NCI-H226 (cell line): ENCODE measurements at regions not wholly inside any gene's neighbourhood (a gene's known extent, or its start where the extent isn't known, plus 50 kb on each side); places are given as distances from the start of the nearest gene placed in this dataset.

Experiments used
- DNase-seq: peaks from one replicate; pipeline ENCODE4 v3.0.0-alpha.2; 2015

- no peak for DNase-seq
Observed at GRCh38 chr7:15798081-15798480, 111.6 kb upstream of the MEOX2 start.

DNA sequence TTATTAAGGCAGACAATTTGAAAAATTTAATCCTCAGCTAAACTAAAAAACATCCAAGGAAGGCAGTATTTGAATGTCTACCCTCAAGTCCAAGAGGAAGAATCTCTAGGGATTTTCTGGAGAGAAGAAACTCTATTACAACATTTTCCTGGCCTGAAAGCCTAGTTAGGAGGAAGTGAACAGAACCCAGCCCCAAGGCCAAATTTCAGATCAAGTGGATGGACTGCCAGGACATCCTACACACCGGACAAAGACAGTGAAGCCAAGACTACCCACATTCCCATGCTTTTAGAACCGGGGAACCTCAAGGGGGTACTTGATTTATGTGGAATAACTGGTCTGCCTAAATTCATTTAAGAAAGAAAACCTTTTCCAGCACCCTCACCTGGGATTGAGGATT is 108.9 kb upstream of the MEOX2 start:
- DNase-seq, result no peak

DNA sequence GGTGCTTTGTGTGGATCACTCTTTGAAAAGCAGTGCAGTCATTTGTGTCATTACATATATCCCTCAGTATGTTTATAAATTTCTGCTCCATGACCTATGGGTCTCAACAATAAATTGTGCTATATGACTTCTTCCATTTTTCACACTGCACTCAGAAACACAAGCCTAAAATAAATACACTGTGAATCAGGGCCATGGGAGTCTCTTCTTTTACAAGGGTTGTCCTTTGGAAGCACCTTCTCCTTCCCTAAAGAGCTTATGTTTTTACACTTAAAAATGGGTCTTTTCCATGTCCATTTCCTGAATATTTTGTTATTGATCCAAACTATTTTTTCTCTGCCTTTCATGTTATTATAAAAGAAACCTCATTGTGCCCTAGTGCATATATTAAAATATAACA is 108.3 kb upstream of the MEOX2 start:
- no peak for DNase-seq

DNA sequence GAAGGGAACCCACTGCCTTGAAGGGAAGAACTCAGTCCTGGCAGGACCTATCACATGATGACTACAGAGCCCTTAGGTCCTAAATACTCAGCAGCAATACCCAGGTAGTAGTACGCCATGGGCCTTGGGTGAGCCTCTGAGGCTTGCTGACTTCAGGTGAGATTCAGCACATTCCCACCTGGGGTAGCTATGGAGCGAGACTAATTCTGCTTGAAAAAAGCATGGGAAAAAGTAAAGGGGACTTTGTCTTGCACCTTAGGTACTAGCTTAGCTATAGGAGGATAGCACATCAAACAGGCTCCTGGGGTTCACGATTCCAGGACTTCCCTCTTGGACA is 98.2 kb upstream of the MEOX2 start:
- DNase-seq, result no peak

DNA sequence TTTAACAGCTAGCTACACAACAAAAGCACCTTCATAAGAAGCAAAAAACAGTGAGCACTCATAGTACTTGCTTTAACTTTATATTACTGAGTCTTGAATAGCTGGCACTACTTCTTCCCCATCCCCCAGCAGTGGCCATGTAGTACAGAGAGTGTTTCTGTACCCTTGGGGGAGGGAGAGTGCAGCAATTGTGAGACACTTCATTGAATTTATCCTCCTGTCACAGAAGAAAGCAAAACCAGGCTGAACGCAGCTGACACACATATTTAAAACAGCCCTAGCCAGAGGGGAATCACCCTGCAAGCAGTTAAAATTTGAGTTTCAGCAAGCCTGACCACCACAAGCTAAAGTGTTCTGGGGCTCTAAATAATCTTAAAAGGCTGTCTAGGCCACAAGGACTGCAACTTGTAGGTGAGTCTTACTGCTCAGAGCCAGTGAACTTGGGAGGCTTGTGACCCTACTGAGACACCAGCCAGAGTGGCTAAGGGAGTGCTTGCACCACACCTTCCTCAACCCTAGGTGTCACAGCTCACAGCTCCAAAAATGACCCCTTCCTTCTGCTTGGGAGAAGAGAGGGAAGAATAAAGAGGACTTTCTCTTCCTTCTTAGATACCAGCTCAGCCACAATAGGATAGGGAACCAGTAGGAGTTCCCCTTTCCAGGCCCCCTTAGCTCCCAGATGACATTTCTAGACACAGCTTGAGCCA is 97.7 kb upstream of the MEOX2 start:
- no peak for DNase-seq

DNA sequence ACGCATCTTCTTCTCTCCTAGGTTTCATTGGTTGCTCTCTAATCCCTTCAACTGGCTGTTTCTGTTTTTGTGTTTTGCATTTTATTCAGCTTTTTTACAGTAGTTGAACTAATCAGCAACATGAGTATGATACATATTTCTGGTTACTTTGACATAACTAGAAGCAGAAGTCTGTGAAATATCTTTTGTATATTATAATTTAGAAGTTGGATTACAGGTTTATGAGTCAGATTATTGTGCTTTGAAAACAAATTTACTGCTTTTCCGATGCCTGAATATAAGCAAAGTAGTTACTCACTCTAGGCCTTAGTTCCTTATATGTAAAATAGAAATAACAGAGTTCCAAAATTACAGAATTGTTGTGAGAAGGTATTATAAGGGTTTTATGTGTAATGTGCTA is 96.2 kb upstream of the MEOX2 start:
- no peak for DNase-seq

GRCh38 chr7:15781944-15782343 is 95.5 kb upstream of the MEOX2 start:
- no peak for DNase-seq

- peak; percentile 98 for DNase-seq
Observed at GRCh38 chr7:15780271-15780670, 93.8 kb upstream of the MEOX2 start.

DNA sequence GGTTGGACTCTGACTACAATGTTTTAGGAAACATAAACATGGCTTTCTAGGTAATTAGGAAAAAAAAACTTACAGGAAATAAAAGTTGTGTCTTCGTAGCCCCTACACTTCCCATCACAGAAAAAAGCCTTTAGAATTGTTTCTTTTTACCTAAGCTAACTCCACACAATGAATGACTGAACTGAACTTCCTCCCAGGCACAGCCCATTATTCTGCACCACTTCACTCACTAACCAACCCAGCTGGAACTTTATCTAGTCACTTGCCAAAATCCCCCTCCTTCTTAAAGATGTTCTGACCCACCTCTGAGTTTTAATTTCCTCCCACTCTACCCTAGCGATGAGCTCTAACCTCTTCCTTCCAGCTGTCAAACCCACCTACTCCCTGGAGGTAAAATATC is 91.7 kb upstream of the MEOX2 start:
- DNase-seq, result no peak

DNA sequence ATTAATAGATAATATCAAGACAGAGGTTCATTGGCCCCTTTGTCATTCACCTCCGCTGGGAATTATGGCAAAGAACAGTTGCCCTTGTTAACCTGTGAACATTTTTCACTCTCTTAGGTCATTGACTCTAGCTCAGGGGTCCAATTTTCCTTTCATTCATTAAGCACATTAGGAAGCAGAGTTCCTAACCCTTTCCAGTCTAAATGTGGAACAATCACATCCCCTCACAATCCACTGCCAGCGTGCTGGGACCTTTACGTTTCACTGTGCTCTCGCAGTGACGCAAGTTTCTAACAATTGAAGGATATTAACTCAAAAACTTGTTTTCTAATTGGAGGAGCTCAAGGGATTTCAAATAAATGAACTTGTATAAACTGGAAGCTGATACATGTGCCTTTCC is 79.3 kb upstream of the MEOX2 start:
- no peak for DNase-seq

GRCh38 chr7:15764851-15765382 is 78.4 kb upstream of the MEOX2 start:
- DNase-seq, result peak; percentile 80

GRCh38 chr7:15764010-15764409 is 77.5 kb upstream of the MEOX2 start:
- peak; percentile 32 for DNase-seq

- DNase-seq, result no peak
Observed at GRCh38 chr7:15757041-15758000, 70.8 kb upstream of the MEOX2 start.

- peak; percentile 21 for DNase-seq
Observed at GRCh38 chr7:15755061-15755460, 68.6 kb upstream of the MEOX2 start.

GRCh38 chr7:15753887-15754579 is 67.5 kb upstream of the MEOX2 start:
- DNase-seq, result peak; percentile 79

GRCh38 chr7:15752377-15752776 is 65.9 kb upstream of the MEOX2 start:
- no peak for DNase-seq

- peak; percentile 22 for DNase-seq
Observed at GRCh38 chr7:15751191-15751701, 64.8 kb upstream of the MEOX2 start.

- no peak for DNase-seq
Observed at GRCh38 chr7:15750727-15751126, 64.2 kb upstream of the MEOX2 start.

- DNase-seq, result no peak
Observed at GRCh38 chr7:15749631-15750030, 63.1 kb upstream of the MEOX2 start.

GRCh38 chr7:15747712-15748111 is 61.2 kb upstream of the MEOX2 start:
- no peak for DNase-seq

- no peak for DNase-seq
Observed at GRCh38 chr7:15747301-15747700, 60.8 kb upstream of the MEOX2 start.

GRCh38 chr7:15743926-15744480 is 57.5 kb upstream of the MEOX2 start:
- no peak for DNase-seq

- peak; percentile 22 for DNase-seq
Observed at GRCh38 chr7:15737601-15738000, 51.1 kb upstream of the MEOX2 start.
